PC-3 (cell line): ENCODE measurements at regions not wholly inside any gene's neighbourhood (a gene's known extent, or its start where the extent isn't known, plus 50 kb on each side); places are given as distances from the start of the nearest gene placed in this dataset.

Source experiments
- ATAC-seq: fragments of 200-7000 bp; cut with Tn5 transposase; 2 replicates; pipeline ENCODE4 v1.9.1; 2020; ENCODE audit warnings: mild to moderate bottlenecking, moderate library complexity
- BruUV-seq: library from RNA; stranded (reverse); fragments of 400-500 nt; replicated peaks from 2 replicates; lab custom pipeline; 2021; lab: Mats Ljungman, UMichigan
- CTCF ChIA-PET: fragments of 300-600 bp; sonication (Branson Sonifier 250); formaldehyde crosslinking; loops from one replicate; lab custom pipeline; 2022; ENCODE audit warnings: antibody characterized with exemption; lab: Charles Lee
- POLR2A ChIA-PET: fragments of 300-600 bp; sonication (Branson Sonifier 250); formaldehyde crosslinking; loops from one replicate; lab custom pipeline; 2022; ENCODE audit warnings: antibody characterized with exemption; ENCODE audit not compliant: unreplicated experiment; lab: Charles Lee
- DNase-seq: peaks from one replicate; pipeline ENCODE4 v3.0.0-alpha.2; 2015
- H2AFZ ChIP-seq: fragments of 300-600 bp; sonication (generic); 2 replicates; pipeline ENCODE4 v1.6.0; 2016; ENCODE audit warnings: antibody characterized with exemption, low read length
- H3F3A ChIP-seq: fragments of 300-600 bp; sonication (generic); one replicate; pipeline ENCODE4 v1.6.0; 2017; ENCODE audit warnings: antibody characterized with exemption, low read length, control low read depth, mild to moderate bottlenecking; ENCODE audit not compliant: unreplicated experiment
- H3K27ac ChIP-seq: fragments of 300-600 bp; sonication (generic); 2 replicates; pipeline ENCODE4 v1.5.1; 2016; ENCODE audit warnings: mild to moderate bottlenecking, low read length
- H3K27me3 ChIP-seq: fragments of 300-600 bp; sonication (generic); 2 replicates; pipeline ENCODE4 v1.6.1; 2016; ENCODE audit warnings: low read length, mixed read lengths
- H3K36me3 ChIP-seq: fragments of 300-600 bp; sonication (generic); 2 replicates; pipeline ENCODE4 v1.6.1; 2016; ENCODE audit warnings: low read depth, mixed run types, low read length, mixed read lengths
- H3K4me1 ChIP-seq: fragments of 300-600 bp; sonication (generic); 2 replicates; pipeline ENCODE4 v1.5.1; 2016; ENCODE audit warnings: low read length; ENCODE audit not compliant: insufficient read depth
- H3K4me2 ChIP-seq: fragments of 300-600 bp; sonication (generic); 2 replicates; pipeline ENCODE4 v1.6.0; 2016; ENCODE audit warnings: low read length
- H3K4me3 ChIP-seq: fragments of 300-600 bp; sonication (generic); 2 replicates; pipeline ENCODE4 v1.5.1; 2016; ENCODE audit warnings: mild to moderate bottlenecking, low read length, mixed read lengths
- H3K79me2 ChIP-seq: fragments of 300-600 bp; sonication (generic); 2 replicates; pipeline ENCODE4 v1.6.1; 2017; ENCODE audit warnings: low read length, mixed read lengths
- H3K9ac ChIP-seq: fragments of 300-600 bp; sonication (generic); 2 replicates; pipeline ENCODE4 v1.6.0; 2016; ENCODE audit warnings: mild to moderate bottlenecking, low read length
- H3K9me2 ChIP-seq: fragments of 300-600 bp; sonication (generic); replicated peaks from 2 replicates; pipeline ENCODE4 v1.6.1; 2016; ENCODE audit warnings: mixed run types, low read length, mixed read lengths
- H3K9me3 ChIP-seq: fragments of 300-600 bp; sonication (generic); 2 replicates; pipeline ENCODE4 v1.6.1; 2016; ENCODE audit warnings: low read length, mixed read lengths
- H4K20me1 ChIP-seq: fragments of 300-600 bp; sonication (generic); 2 replicates; pipeline ENCODE4 v1.6.1; 2016; ENCODE audit warnings: low read length, mixed read lengths
- EZH2 ChIP-seq: fragments of 300-600 bp; sonication (generic); IDR thresholded peaks from one replicate; pipeline ENCODE4 v1.6.1; 2017; ENCODE audit warnings: antibody characterized with exemption, mild to moderate bottlenecking, low read length; ENCODE audit not compliant: unreplicated experiment
- EZH2phosphoT487 ChIP-seq: fragments of 300-600 bp; sonication (generic); IDR thresholded peaks from 2 replicates; pipeline ENCODE4 v1.6.1; 2018; ENCODE audit warnings: mild to moderate bottlenecking, antibody characterized with exemption, low read length, borderline replicate concordance
- intact Hi-C: fragments of 100-400 bp; cut with micrococcal nuclease; formaldehyde crosslinking; loops from 2 replicates; pipeline ENCODE4 v1.9.0; 2023
- TF ChIP-seq, protein P1 (sequence below): fragments of 300-600 bp; sonication (generic); conservative IDR thresholded peaks from 2 replicates; pipeline ENCODE4 v1.5.1; 2017; ENCODE audit warnings: antibody characterized with exemption, low read depth, mild to moderate bottlenecking, low read length

DNA sequence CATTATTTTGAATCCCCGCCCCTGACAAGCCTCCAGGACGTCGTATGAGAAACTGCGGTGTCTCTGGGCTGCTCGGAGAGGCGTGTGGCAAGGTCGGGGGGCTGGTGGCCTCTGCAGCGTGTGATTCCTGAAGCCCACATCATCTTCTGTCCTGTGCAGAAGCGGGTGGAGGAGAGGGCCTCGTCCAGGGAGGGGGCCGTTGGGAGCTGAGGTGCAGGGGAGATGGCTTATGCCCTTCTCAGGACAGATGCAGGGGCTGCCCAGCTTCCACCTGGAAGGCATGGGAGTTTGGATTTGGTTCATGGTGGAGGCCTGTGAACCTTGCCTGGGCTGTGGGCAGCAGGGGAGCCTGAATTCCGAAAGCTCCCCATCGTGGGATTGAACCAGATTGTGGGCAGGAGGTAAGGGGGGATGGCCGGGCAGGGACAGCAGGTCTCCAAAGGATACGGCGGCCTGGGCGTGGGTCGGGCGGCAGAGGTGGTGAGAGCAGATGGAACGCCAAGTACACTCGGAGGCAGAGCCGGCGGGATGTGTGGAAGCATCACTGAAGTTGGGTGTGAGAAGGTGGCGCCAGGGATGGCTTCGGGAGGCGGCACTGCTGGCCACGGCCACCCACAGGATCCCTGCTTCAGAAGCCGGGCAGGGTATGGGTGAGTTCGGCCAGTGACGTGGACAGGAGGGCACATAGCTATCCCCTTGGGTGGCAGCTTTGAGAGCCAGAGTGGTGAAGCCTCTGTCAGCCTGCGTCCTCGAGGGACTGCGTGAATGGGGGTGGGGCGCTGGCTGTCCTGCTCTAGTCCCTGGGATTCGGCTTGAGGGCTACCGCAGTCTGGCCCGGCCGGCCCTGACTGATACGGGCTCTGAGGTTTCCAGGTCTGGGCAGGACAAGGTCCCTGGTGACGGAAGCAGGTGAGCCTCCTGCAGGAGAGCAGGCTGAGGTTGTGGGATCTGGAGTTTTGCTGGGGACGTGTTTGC lies 76.3 kb upstream of the ADRA2C start:
- BruUV-seq: no TSS peak
- H3K79me2 ChIP-seq: no peaks in the 10 kb centered on the region
- H3K27ac ChIP-seq: no peak overlapping the region
- no peaks in the 10 kb centered on the region for H3K9me3 ChIP-seq
- H3K9ac ChIP-seq: no peak overlapping the region
- no peaks in the 10 kb centered on the region for H4K20me1 ChIP-seq
- no peaks in the 10 kb centered on the region for H3F3A ChIP-seq
- ChIA-PET CTCF (no interaction called here), POLR2A (no interaction called here)
- DNase-seq (no peak), ATAC-seq (no peak)
- H2AFZ ChIP-seq: no peak overlapping the region
- H3K4me2 ChIP-seq: no peak overlapping the region
- no peaks in the 10 kb centered on the region for H3K36me3 ChIP-seq
- H3K4me3 ChIP-seq: no peak overlapping the region
- H3K4me1 ChIP-seq: no peaks in the 10 kb centered on the region
- no peaks in the 10 kb centered on the region for H3K9me2 ChIP-seq
- peaks cover 7% of the 10 kb centered on the region; the same call in 1 of the 2 replicates for H3K27me3 ChIP-seq
- TF ChIP-seq EZH2: no peak
- TF ChIP-seq, protein P1, sequence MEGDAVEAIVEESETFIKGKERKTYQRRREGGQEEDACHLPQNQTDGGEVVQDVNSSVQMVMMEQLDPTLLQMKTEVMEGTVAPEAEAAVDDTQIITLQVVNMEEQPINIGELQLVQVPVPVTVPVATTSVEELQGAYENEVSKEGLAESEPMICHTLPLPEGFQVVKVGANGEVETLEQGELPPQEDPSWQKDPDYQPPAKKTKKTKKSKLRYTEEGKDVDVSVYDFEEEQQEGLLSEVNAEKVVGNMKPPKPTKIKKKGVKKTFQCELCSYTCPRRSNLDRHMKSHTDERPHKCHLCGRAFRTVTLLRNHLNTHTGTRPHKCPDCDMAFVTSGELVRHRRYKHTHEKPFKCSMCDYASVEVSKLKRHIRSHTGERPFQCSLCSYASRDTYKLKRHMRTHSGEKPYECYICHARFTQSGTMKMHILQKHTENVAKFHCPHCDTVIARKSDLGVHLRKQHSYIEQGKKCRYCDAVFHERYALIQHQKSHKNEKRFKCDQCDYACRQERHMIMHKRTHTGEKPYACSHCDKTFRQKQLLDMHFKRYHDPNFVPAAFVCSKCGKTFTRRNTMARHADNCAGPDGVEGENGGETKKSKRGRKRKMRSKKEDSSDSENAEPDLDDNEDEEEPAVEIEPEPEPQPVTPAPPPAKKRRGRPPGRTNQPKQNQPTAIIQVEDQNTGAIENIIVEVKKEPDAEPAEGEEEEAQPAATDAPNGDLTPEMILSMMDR: no peak
- TF ChIP-seq EZH2phosphoT487: no peak
- intact Hi-C loops: no loop called here

DNA sequence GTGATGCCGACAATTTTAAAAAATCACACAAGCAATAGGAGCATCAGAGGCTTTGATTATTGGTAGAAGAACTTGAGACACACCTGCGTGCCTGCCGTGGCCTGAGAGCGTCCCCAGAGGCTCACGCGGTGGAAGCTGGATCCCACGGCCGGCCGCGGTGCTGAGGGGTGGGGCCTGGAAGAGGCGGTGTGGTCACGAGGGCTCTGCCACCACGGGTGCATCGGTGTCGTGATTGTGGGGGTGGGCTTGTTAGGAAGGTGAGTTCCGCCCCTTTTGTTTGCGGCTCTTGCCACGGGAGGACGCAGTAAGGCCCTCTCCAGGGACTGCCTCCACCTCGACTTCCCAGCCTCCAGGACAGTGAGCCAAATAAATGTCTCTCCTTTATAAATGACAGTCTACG lies 77.2 kb upstream of the ADRA2C start:
- H2AFZ ChIP-seq: no peak overlapping the region
- BruUV-seq: no TSS peak
- no peak overlapping the region for H3K4me2 ChIP-seq
- intact Hi-C loops: no loop called here
- H3K4me3 ChIP-seq: no peak overlapping the region
- H3K9ac ChIP-seq: no peak overlapping the region
- ChIA-PET POLR2A (no interaction called here), CTCF (no interaction called here)
- no peaks in the 10 kb centered on the region for H3F3A ChIP-seq
- no peaks in the 10 kb centered on the region for H4K20me1 ChIP-seq
- ATAC-seq (no peak), DNase-seq (no peak)
- no peaks in the 10 kb centered on the region for H3K9me3 ChIP-seq
- TF ChIP-seq, protein P1: no peak
- no peak for TF ChIP-seq EZH2
- TF ChIP-seq EZH2phosphoT487: no peak
- H3K36me3 ChIP-seq: no peaks in the 10 kb centered on the region
- no peak overlapping the region for H3K27ac ChIP-seq
- H3K9me2 ChIP-seq: no peaks in the 10 kb centered on the region
- peaks cover 10% of the 10 kb centered on the region for H3K27me3 ChIP-seq
- no peaks in the 10 kb centered on the region for H3K79me2 ChIP-seq
- H3K4me1 ChIP-seq: no peaks in the 10 kb centered on the region
